H9 (cell line): ENCODE measurements at regions not wholly inside any gene's neighbourhood (a gene's known extent, or its start where the extent isn't known, plus 50 kb on each side); places are given as distances from the start of the nearest gene placed in this dataset.

Source experiments
- DNase-seq: peaks from one replicate; pipeline ENCODE4 v3.0.0-alpha.2; 2017
- H2AFZ ChIP-seq: one replicate; pipeline ENCODE4 v1.6.1; 2013; ENCODE audit warnings: mild to moderate bottlenecking, low read length, control low read depth, moderate library complexity
- H2AK5ac ChIP-seq: 2 replicates; pipeline ENCODE4 v1.6.1; 2013; ENCODE audit warnings: low read length, control low read depth, mixed read lengths; ENCODE audit not compliant: insufficient read length
- H2BK120ac ChIP-seq: one replicate; pipeline ENCODE4 v1.6.1; 2013; ENCODE audit warnings: low read depth, mild to moderate bottlenecking, low read length, control low read depth, inconsistent platforms; ENCODE audit not compliant: poor library complexity, severe bottlenecking
- H2BK12ac ChIP-seq: 2 replicates; pipeline ENCODE4 v1.6.1; 2013; ENCODE audit warnings: low read length, control low read depth, mixed read lengths, low read depth; ENCODE audit not compliant: insufficient read length
- H2BK15ac ChIP-seq: 2 replicates; pipeline ENCODE4 v1.6.1; 2013; ENCODE audit warnings: low read depth, low read length, control low read depth
- H2BK20ac ChIP-seq: one replicate; pipeline ENCODE4 v1.6.1; 2013; ENCODE audit warnings: low read depth, mild to moderate bottlenecking, low read length, control low read depth, inconsistent platforms; ENCODE audit not compliant: poor library complexity, severe bottlenecking
- H2BK5ac ChIP-seq: 2 replicates; pipeline ENCODE4 v1.6.1; 2013; ENCODE audit warnings: low read length, control low read depth, mixed read lengths; ENCODE audit not compliant: insufficient read length
- H3K14ac ChIP-seq: 2 replicates; pipeline ENCODE4 v1.6.1; 2013; ENCODE audit warnings: low read length, control low read depth; ENCODE audit not compliant: insufficient read depth
- H3K18ac ChIP-seq: 2 replicates; pipeline ENCODE4 v1.6.1; 2013; ENCODE audit warnings: low read depth, mild to moderate bottlenecking, mixed read lengths, low read length, control low read depth; ENCODE audit not compliant: insufficient read length
- H3K23ac ChIP-seq: 2 replicates; pipeline ENCODE4 v1.6.1; 2013; ENCODE audit warnings: low read length, control low read depth, mixed read lengths, low read depth; ENCODE audit not compliant: insufficient read length
- H3K23me2 ChIP-seq: 2 replicates; pipeline ENCODE4 v1.6.1; 2013; ENCODE audit warnings: low read depth, mild to moderate bottlenecking, mixed read lengths, low read length, control low read depth; ENCODE audit not compliant: insufficient read length, poor library complexity, severe bottlenecking
- H3K27ac ChIP-seq: 2 replicates; pipeline ENCODE4 v1.5.1; 2013; ENCODE audit warnings: low read length, control low read depth, mixed read lengths, low read depth; ENCODE audit not compliant: insufficient read length
- H3K27me3 ChIP-seq: 2 replicates; pipeline ENCODE4 v1.6.1; 2013; ENCODE audit warnings: low read length, control low read depth, inconsistent platforms; ENCODE audit not compliant: insufficient read depth
- H3K4ac ChIP-seq: 2 replicates; pipeline ENCODE4 v1.6.1; 2013; ENCODE audit warnings: low read depth, mild to moderate bottlenecking, control low read depth, inconsistent platforms, low read length, moderate library complexity
- H3K4me1 ChIP-seq: 2 replicates; pipeline ENCODE4 v1.6.1; 2013; ENCODE audit warnings: low read length, control low read depth, inconsistent platforms; ENCODE audit not compliant: insufficient read depth
- H3K4me2 ChIP-seq: 2 replicates; pipeline ENCODE4 v1.6.1; 2013; ENCODE audit warnings: low read length, control low read depth, mixed read lengths; ENCODE audit not compliant: insufficient read length, insufficient read depth
- H3K56ac ChIP-seq: 2 replicates; pipeline ENCODE4 v1.6.1; 2013; ENCODE audit warnings: low read depth, mild to moderate bottlenecking, mixed read lengths, low read length, control low read depth; ENCODE audit not compliant: insufficient read length
- H3K79me1 ChIP-seq: 2 replicates; pipeline ENCODE4 v1.6.1; 2013; ENCODE audit warnings: low read depth, mild to moderate bottlenecking, moderate library complexity, low read length, control low read depth, inconsistent platforms; ENCODE audit not compliant: insufficient read depth, poor library complexity, severe bottlenecking
- H3K79me2 ChIP-seq: 2 replicates; pipeline ENCODE4 v1.6.1; 2013; ENCODE audit warnings: low read length, control low read depth, inconsistent platforms; ENCODE audit not compliant: insufficient read depth
- H3K9ac ChIP-seq: 2 replicates; pipeline ENCODE4 v1.6.1; 2013; ENCODE audit warnings: low read length, control low read depth, mixed read lengths; ENCODE audit not compliant: insufficient read length; ENCODE audit errors: extremely low read depth
- H3K9me3 ChIP-seq: one replicate; pipeline ENCODE4 v1.6.1; 2013; ENCODE audit warnings: low read depth, low read length, inconsistent platforms; ENCODE audit not compliant: control insufficient read depth
- H3T11ph ChIP-seq: one replicate; pipeline ENCODE4 v1.6.1; 2013; ENCODE audit warnings: mild to moderate bottlenecking, low read length, control low read depth, inconsistent platforms
- H4K20me1 ChIP-seq: one replicate; pipeline ENCODE4 v1.6.1; 2013; ENCODE audit not compliant: control insufficient read depth, insufficient read length, insufficient read depth
- H4K5ac ChIP-seq: 2 replicates; pipeline ENCODE4 v1.6.1; 2013; ENCODE audit warnings: low read depth, mild to moderate bottlenecking, mixed read lengths, low read length, control low read depth; ENCODE audit not compliant: insufficient read length
- H4K8ac ChIP-seq: replicated peaks from 2 replicates; pipeline ENCODE4 v1.6.1; 2013; ENCODE audit warnings: low read length, control low read depth, mixed read lengths, low read depth; ENCODE audit not compliant: insufficient read length
- H4K91ac ChIP-seq: 2 replicates; pipeline ENCODE4 v1.6.1; 2013; ENCODE audit warnings: low read depth, mild to moderate bottlenecking, moderate library complexity, mixed read lengths, low read length, control low read depth; ENCODE audit not compliant: insufficient read length
- H3K27ac Mint-ChIP-seq, 3 experiments: 2 replicates in 2 of 3; 3 replicates in 1 of 3; pipeline ENCODE4 v1.8.0; 2020 to 2021; ENCODE audit warnings: mixed read lengths in 3 of 3, mild to moderate bottlenecking in 1 of 3, moderate library complexity in 1 of 3
- H3K27me3 Mint-ChIP-seq: 2 replicates; pipeline ENCODE4 v1.8.0; 2021; ENCODE audit warnings: low read depth, mild to moderate bottlenecking, moderate library complexity, mixed read lengths
- H3K36me3 Mint-ChIP-seq, 3 experiments: 2 replicates in 2 of 3; 3 replicates in 1 of 3; pipeline ENCODE4 v1.8.0; 2020 to 2021; ENCODE audit warnings: low read depth in 3 of 3, mixed read lengths in 3 of 3; ENCODE audit not compliant: insufficient read depth in 1 of 3
- H3K4me1 Mint-ChIP-seq, 2 experiments: 2 replicates each; pipeline ENCODE4 v1.8.0; 2020; ENCODE audit warnings: mixed read lengths in 2 of 2
- H3K4me3 Mint-ChIP-seq, 2 experiments: 2 replicates in 1 of 2; 3 replicates in 1 of 2; pipeline ENCODE4 v1.8.0; 2020 to 2021; ENCODE audit warnings: mild to moderate bottlenecking in 2 of 2, mixed read lengths in 2 of 2, moderate library complexity in 1 of 2
- H3K9me3 Mint-ChIP-seq, 2 experiments: 2 replicates in 1 of 2; 3 replicates in 1 of 2; pipeline ENCODE4 v1.8.0; 2020; ENCODE audit warnings: mild to moderate bottlenecking in 2 of 2, mixed read lengths in 2 of 2, moderate library complexity in 1 of 2
- WGBS: extraction: QIAGEN DNeasy Blood & Tissue Kit; methylation state at CpG from one replicate; pipeline ENCODE4 v1.1.7; 2013; ENCODE audit warnings: missing lambda C conversion rate, low lambda C conversion rate, mixed read lengths; ENCODE audit not compliant: insufficient read length; ENCODE audit errors: extremely low coverage; 5-methylcytosine and 5-hydroxymethylcytosine counted together
- TF ChIP-seq, protein P1 (sequence below): fragments of 200-600 bp; sonication (generic); conservative IDR thresholded peaks from 3 replicates; pipeline ENCODE4 v1.8.0; 2021; ENCODE audit warnings: antibody characterized with exemption, mild to moderate bottlenecking

DNA sequence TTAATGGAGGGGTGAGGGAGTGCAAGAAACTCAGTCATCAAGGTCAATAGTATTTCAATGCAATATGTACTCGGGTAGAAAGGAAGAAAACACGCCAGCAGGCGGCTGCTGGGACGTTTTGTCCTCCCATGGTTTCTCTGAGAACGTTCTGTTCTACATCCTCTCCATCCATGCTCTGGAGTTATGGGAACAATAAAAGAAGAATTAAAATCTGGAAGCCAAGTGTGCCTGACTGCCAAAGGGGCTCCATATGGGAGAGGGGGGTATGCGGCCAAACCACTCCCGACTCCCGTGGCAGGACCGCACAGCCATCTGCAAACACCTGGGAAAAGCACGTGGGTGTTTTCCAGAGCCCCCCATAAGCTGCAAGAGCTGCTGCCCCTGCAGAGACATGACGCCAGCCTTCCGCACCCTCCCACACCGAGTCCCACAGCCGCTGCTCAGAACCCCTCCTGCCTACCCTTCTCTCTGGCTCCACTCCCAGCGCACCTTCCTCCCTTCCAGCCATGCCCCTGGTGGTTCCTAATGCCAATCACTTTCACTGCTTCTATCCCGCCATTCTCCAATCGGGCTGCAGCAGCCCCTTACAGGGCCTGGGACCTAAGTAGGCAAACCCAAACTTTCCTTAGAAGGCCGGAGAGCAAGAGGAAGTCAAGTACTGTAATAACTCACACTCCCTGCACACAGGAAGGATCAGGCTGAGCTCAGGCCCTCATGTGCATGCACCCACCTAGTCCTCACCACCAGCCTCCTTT lies 241.6 kb downstream of the SYK start:
- no peaks in the 10 kb centered on the region; the same call in none of the 2 replicates for H3K4me1 ChIP-seq
- H4K91ac ChIP-seq, result no peak overlapping the region
- Mint-ChIP-seq H3K27me3 (0 out of 2 replicates have a peak, but pooled peaks cover 2% of the 10 kb centered on the region), H3K4me1 (peaks cover 15 to 32% of the 10 kb centered on the region in 2 experiments), H3K4me3 (no peak overlapping the region), H3K27ac (peak overlapping the region in 1 of 3 experiments; percentile 11; a peak in 1 of 7 replicates), H3K9me3 (no peaks in the 10 kb centered on the region; a peak in 1 of 5 replicates), H3K36me3 (no peaks in the 10 kb centered on the region; a peak in 1 of 7 replicates)
- H3K23me2 ChIP-seq, result no peaks in the 10 kb centered on the region
- H2BK12ac ChIP-seq, result no peak overlapping the region
- no peak overlapping the region for H4K8ac ChIP-seq
- H3K18ac ChIP-seq, result no peak overlapping the region
- WGBS, result no CpG with 5 or more reads among the region's 18 CpGs
- no peak overlapping the region for H3K56ac ChIP-seq
- TF ChIP-seq, protein P1, sequence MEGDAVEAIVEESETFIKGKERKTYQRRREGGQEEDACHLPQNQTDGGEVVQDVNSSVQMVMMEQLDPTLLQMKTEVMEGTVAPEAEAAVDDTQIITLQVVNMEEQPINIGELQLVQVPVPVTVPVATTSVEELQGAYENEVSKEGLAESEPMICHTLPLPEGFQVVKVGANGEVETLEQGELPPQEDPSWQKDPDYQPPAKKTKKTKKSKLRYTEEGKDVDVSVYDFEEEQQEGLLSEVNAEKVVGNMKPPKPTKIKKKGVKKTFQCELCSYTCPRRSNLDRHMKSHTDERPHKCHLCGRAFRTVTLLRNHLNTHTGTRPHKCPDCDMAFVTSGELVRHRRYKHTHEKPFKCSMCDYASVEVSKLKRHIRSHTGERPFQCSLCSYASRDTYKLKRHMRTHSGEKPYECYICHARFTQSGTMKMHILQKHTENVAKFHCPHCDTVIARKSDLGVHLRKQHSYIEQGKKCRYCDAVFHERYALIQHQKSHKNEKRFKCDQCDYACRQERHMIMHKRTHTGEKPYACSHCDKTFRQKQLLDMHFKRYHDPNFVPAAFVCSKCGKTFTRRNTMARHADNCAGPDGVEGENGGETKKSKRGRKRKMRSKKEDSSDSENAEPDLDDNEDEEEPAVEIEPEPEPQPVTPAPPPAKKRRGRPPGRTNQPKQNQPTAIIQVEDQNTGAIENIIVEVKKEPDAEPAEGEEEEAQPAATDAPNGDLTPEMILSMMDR, result no peak
- H4K20me1 ChIP-seq, result no peaks in the 10 kb centered on the region
- H4K5ac ChIP-seq, result no peak overlapping the region
- no peak overlapping the region for H2BK5ac ChIP-seq
- H3K4ac ChIP-seq, result no peak overlapping the region
- no peak overlapping the region for H3T11ph ChIP-seq
- no peak overlapping the region for H3K23ac ChIP-seq
- no peak overlapping the region for H3K4me2 ChIP-seq
- no peaks in the 10 kb centered on the region for H3K79me1 ChIP-seq
- no peaks in the 10 kb centered on the region for H3K9me3 ChIP-seq
- H3K79me2 ChIP-seq, result no peaks in the 10 kb centered on the region
- no peak overlapping the region for H3K27ac ChIP-seq
- no peak overlapping the region for H3K9ac ChIP-seq
- H3K14ac ChIP-seq, result no peak overlapping the region
- DNase-seq, result no peak
- H2BK120ac ChIP-seq, result no peak overlapping the region
- no peak overlapping the region for H2AK5ac ChIP-seq
- H2BK20ac ChIP-seq, result no peak overlapping the region
- no peak overlapping the region for H2AFZ ChIP-seq
- no peaks in the 10 kb centered on the region for H3K27me3 ChIP-seq
- H2BK15ac ChIP-seq, result no peak overlapping the region
